Psoas muscle (tissue), 7 donors: ENCODE measurements at regions not wholly inside any gene's neighbourhood (a gene's known extent, or its start where the extent isn't known, plus 50 kb on each side); places are given as distances from the start of the nearest gene placed in this dataset.

Experiments
- ATAC-seq, 4 donors: fragments of 200-7000 bp; cut with Tn5 transposase; one replicate each; pipeline ENCODE4 v1.9.1; 2020; ENCODE audit warnings: moderate library complexity in 3 of 4, mild to moderate bottlenecking in 2 of 4
- DNase-seq, 2 donors: peaks; one replicate each; pipeline ENCODE4 v3.0.0-alpha.2; 2020
- H3K27ac ChIP-seq: fragments of 200-600 bp; one replicate; pipeline ENCODE4 v1.8.0; 2022
- H3K27me3 ChIP-seq, 3 donors: fragments of 200-600 bp in 1 of 3; one replicate each; pipeline versions ENCODE4 v1.6.1 to v1.8.0; 2013 to 2022; ENCODE audit warnings: low read length in 2 of 3, mild to moderate bottlenecking in 2 of 3, moderate library complexity in 1 of 3; ENCODE audit not compliant: insufficient read depth in 3 of 3
- H3K36me3 ChIP-seq, 2 donors: fragments of 200-600 bp in 1 of 2; one replicate each; pipeline versions ENCODE4 v1.6.1 to v1.8.0; 2013 to 2022; ENCODE audit warnings: low read depth in 1 of 2, mild to moderate bottlenecking in 1 of 2, moderate library complexity in 1 of 2; ENCODE audit not compliant: insufficient read depth in 1 of 2
- H3K4me1 ChIP-seq: fragments of 200-600 bp; one replicate; pipeline ENCODE4 v1.8.0; 2022
- H3K4me3 ChIP-seq: fragments of 200-600 bp; one replicate; pipeline ENCODE4 v1.8.0; 2022; ENCODE audit warnings: mild to moderate bottlenecking
- H3K9me3 ChIP-seq: fragments of 200-600 bp; one replicate; pipeline ENCODE4 v1.8.0; 2022
- CTCF ChIP-seq: fragments of 200-600 bp; IDR thresholded peaks from one replicate; pipeline ENCODE4 v1.8.0; 2022; ENCODE audit warnings: antibody characterized with exemption
- WGBS, 3 donors: extraction: QIAGEN DNeasy Blood & Tissue Kit; methylation state at CpG; one replicate each; pipeline versions ENCODE4 v1.1.6 to v1.1.7; 2013; 5-methylcytosine and 5-hydroxymethylcytosine counted together
- intact Hi-C, 2 donors: fragments of 100-400 bp; cut with DNase I; formaldehyde crosslinking; loops; one replicate each; pipeline versions ENCODE4 v1.11.0 to v1.14.2; 2022
- donor health status: healthy with polysubstance abuse.
- donor health status: DM: no; HTN: no; CAD: no; lungs with moderate emphysema.
- donor health status: Bipolar disorder and iron deficiency.
- donor health status: healthy.
- donor health status: DM: yes; HTN: yes; CAD: no.
- donor health status: DM: no; HTN: no; CAD: no.
- donor health status: DM: yes; HTN: yes; CAD: no.

- no peak overlapping the region for H3K27ac ChIP-seq
- 50 to 59% (median 56%) methylated on average over 3 of the region's 3 CpGs for WGBS, 3 donors
- peaks cover 6% of the 10 kb centered on the region for H3K4me1 ChIP-seq
- DNase-seq (no peak), ATAC-seq (no peak)
- TF ChIP-seq CTCF, result no peak
- intact Hi-C loops, result no loop called here
- no peaks in the 10 kb centered on the region for H3K9me3 ChIP-seq
- H3K4me3 ChIP-seq, result no peak overlapping the region
- H3K27me3 ChIP-seq, result no peaks in the 10 kb centered on the region
- H3K36me3 ChIP-seq, result no peaks in the 10 kb centered on the region
Observed at GRCh38 chr9:113668061-113668460, 204.5 kb downstream of the RGS3 start.

GRCh38 chr9:113669522-113670115, 206.1 kb downstream of the RGS3 start:
- no peaks in the 10 kb centered on the region for H3K4me1 ChIP-seq
- no peaks in the 10 kb centered on the region for H3K36me3 ChIP-seq
- H3K27me3 ChIP-seq, result peaks cover 0 to 7% (median 0%) of the 10 kb centered on the region in 3 donors
- no peak for TF ChIP-seq CTCF
- WGBS, 3 donors, result 86 to 90% (median 89%) methylated on average over 4 of the region's 4 CpGs
- no peaks in the 10 kb centered on the region for H3K9me3 ChIP-seq
- H3K27ac ChIP-seq, result no peak overlapping the region
- intact Hi-C loops, result no loop called here
- H3K4me3 ChIP-seq, result no peak overlapping the region
- DNase-seq, result no peak
- no peak for ATAC-seq

GRCh38 chr9:113673726-113674125, 202.4 kb upstream of the ZNF618 start:
- Histone ChIP-seq H3K27me3 (peaks cover 0 to 23% (median 0%) of the 10 kb centered on the region in 3 donors), H3K36me3 (no peaks in the 10 kb centered on the region), H3K9me3 (no peaks in the 10 kb centered on the region), H3K4me1 (peaks cover 6% of the 10 kb centered on the region), H3K4me3 (no peak overlapping the region), H3K27ac (no peak overlapping the region)
- 86 to 87% (median 86%) methylated on average over 7 of the region's 7 CpGs for whole genome bisulfite sequencing, 3 donors
- TF ChIP-seq CTCF, result no peak
- intact Hi-C loops, result no loop called here
- ATAC-seq, result no peak
- DNase-seq, result no peak

GRCh38 chr9:113674436-113674835, 201.7 kb upstream of the ZNF618 start:
- intact Hi-C loops, result no loop called here
- Histone ChIP-seq H3K36me3 (no peaks in the 10 kb centered on the region), H3K27ac (no peak overlapping the region), H3K27me3 (peaks cover 0 to 23% (median 0%) of the 10 kb centered on the region in 3 donors), H3K4me3 (no peak overlapping the region), H3K9me3 (no peaks in the 10 kb centered on the region), H3K4me1 (peaks cover 6% of the 10 kb centered on the region)
- DNase-seq (no peak), ATAC-seq (no peak)
- 75 to 81% (median 80%) methylated on average over 6 of the region's 6 CpGs for WGBS, 3 donors
- no peak for TF ChIP-seq CTCF

- no peak for TF ChIP-seq CTCF
- WGBS, 3 donors, result 7 to 13% (median 8%) methylated on average over 10 of the region's 10 CpGs
- peak overlapping the region; percentile 2 for H3K4me3 ChIP-seq
- peak; percentile 68 to 86 (median 80) for ATAC-seq
- intact Hi-C loops, result no loop called here
- DNase-seq, result peak; percentile 87
- peaks cover 6% of the 10 kb centered on the region for H3K4me1 ChIP-seq
- no peaks in the 10 kb centered on the region for H3K9me3 ChIP-seq
- H3K36me3 ChIP-seq, result no peaks in the 10 kb centered on the region
- peaks cover 0 to 23% (median 0%) of the 10 kb centered on the region in 3 donors for H3K27me3 ChIP-seq
- peak overlapping the region; percentile 46 for H3K27ac ChIP-seq
Observed at GRCh38 chr9:113675475-113675941, 200.6 kb upstream of the ZNF618 start.
